ENCODE measurements at regions not wholly inside any gene's neighbourhood (a gene's known extent, or its start where the extent isn't known, plus 50 kb on each side); places are given as distances from the start of the nearest gene placed in this dataset.
"Not testable (repeated sequence)": the region's sequence is repeated elsewhere in the genome, so short reads cannot be mapped to it uniquely, and the experiment has no call there.

DNA sequence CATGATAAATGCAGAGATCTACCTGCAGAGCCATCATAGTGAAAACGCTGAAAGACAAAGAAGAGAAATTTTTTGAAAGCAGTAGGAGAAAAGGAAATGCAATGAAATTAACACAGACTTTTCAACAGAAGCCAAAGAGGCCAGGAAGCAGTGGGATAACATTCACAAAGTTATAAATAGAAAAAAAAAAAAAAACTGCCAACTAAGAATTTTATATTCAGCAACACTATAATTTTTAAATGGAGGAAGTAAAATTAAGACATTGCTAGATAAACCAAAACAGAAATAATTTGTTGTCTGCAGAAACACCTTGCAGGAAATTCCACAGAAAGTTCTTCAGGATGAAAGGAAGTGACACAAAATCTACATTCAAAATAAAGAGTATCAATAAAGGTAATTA is 591.5 kb upstream of the ID4 start:
- Histone ChIP-seq H4K20me1 (ENCODE audit: insufficient read depth) (no peaks in the 10 kb centered on the region), H3K27ac (ENCODE audit: low read depth in 2 of 2, low read length in 1 of 2) (no peak overlapping the region), H2AFZ (ENCODE audit: low read depth) (no peak overlapping the region), H3K9me2 (no peaks in the 10 kb centered on the region), H3K4me1 (ENCODE audit: control insufficient read depth in 1 of 2, insufficient read depth in 2 of 2, low read depth in 1 of 2, low read length in 1 of 2) (no peaks in the 10 kb centered on the region), H3K9me3 (no peaks in the 10 kb centered on the region), H3K9ac (no peak overlapping the region), H3K27me3 (ENCODE audit: insufficient read depth) (no peaks in the 10 kb centered on the region), H3F3A (replicated peaks; ENCODE audit: insufficient read depth) (no peaks in the 10 kb centered on the region), H3K4me2 (no peak overlapping the region), H3K36me3 (replicated peaks in 1 of 2; ENCODE audit: control insufficient read depth in 1 of 2, insufficient read depth in 2 of 2, low read length in 1 of 2) (no peaks in the 10 kb centered on the region), H3K4me3 (ENCODE audit: low read depth in 2 of 2, low read length in 1 of 2) (no peak overlapping the region), H3K79me2 (ENCODE audit: insufficient read depth) (no peaks in the 10 kb centered on the region)
- no peak for DNase-seq
- TF ChIP-seq NRF1 (IDR thresholded peaks at IDR 0.05; ENCODE audit: low read depth, low read length) (no peak), GABPA (IDR thresholded peaks at IDR 0.05; ENCODE audit: low read depth) (no peak), FOSL2 (IDR thresholded peaks at IDR 0.05; ENCODE audit: borderline replicate concordance, low read depth) (no peak), POLR2AphosphoS5 (IDR thresholded peaks at IDR 0.05; ENCODE audit: low read depth, low read length) (no peak), IRF3 (IDR thresholded peaks at IDR 0.05; ENCODE audit: low read depth, low read length) (no peak), NFIC (IDR thresholded peaks at IDR 0.05; ENCODE audit: borderline replicate concordance) (no peak), SIN3A (IDR thresholded peaks at IDR 0.05; ENCODE audit: borderline replicate concordance, low read depth, low read length) (no peak), REST (IDR thresholded peaks at IDR 0.05; ENCODE audit: low read depth, low read length) (no peak), RCOR1 (IDR thresholded peaks at IDR 0.05; ENCODE audit: low read length) (no peak), TCF12 (IDR thresholded peaks at IDR 0.05) (no peak), RXRA (IDR thresholded peaks at IDR 0.05; ENCODE audit: borderline replicate concordance, low read depth) (no peak), FOXM1 (IDR thresholded peaks at IDR 0.05; ENCODE audit: low read depth) (no peak), JUND (IDR thresholded peaks at IDR 0.05) (no peak), ELF1 (IDR thresholded peaks at IDR 0.05) (no peak)
- POLR2A ChIA-PET = no interaction called here
- 3% methylated on average over 1 of the region's 1 CpG for WGBS (ENCODE audit: low lambda C conversion rate)
- CTCF ChIA-PET = interaction anchor here (1.2 kb wide), 1 partner anchor 11 kb away, joined by 3 read pairs; no protein-coding TSS in a partner anchor

- H3F3A ChIP-seq (replicated peaks; ENCODE audit: insufficient read depth); DNase-seq; CTCF ChIA-PET; H3K9me2 ChIP-seq; H3K4me3 ChIP-seq (ENCODE audit: low read depth in 2 of 2, low read length in 1 of 2); H3K27ac ChIP-seq (ENCODE audit: low read depth in 2 of 2, low read length in 1 of 2); H3K4me1 ChIP-seq (ENCODE audit: control insufficient read depth in 1 of 2, insufficient read depth in 2 of 2, low read depth in 1 of 2, low read length in 1 of 2); H4K20me1 ChIP-seq (ENCODE audit: insufficient read depth); POLR2A ChIA-PET; H3K79me2 ChIP-seq (ENCODE audit: insufficient read depth); H3K4me2 ChIP-seq; H3K9me3 ChIP-seq; H3K36me3 ChIP-seq (replicated peaks in 1 of 2; ENCODE audit: control insufficient read depth in 1 of 2, insufficient read depth in 2 of 2, low read length in 1 of 2); H2AFZ ChIP-seq (ENCODE audit: low read depth); H3K9ac ChIP-seq; H3K27me3 ChIP-seq (ENCODE audit: insufficient read depth): not testable (repeated sequence)
- WGBS (ENCODE audit: low lambda C conversion rate) = 13% methylated on average over 7 of the region's 8 CpGs
Measured at GRCh38 chr6:19247181-19247580, 590.0 kb upstream of the ID4 start.

- H4K20me1 ChIP-seq (ENCODE audit: insufficient read depth); H3K27me3 ChIP-seq (ENCODE audit: insufficient read depth); H3K27ac ChIP-seq (ENCODE audit: low read depth in 2 of 2, low read length in 1 of 2); H3K9ac ChIP-seq; H3K79me2 ChIP-seq (ENCODE audit: insufficient read depth); H3K4me1 ChIP-seq (ENCODE audit: control insufficient read depth in 1 of 2, insufficient read depth in 2 of 2, low read depth in 1 of 2, low read length in 1 of 2); POLR2A ChIA-PET; H3K36me3 ChIP-seq (replicated peaks in 1 of 2; ENCODE audit: control insufficient read depth in 1 of 2, insufficient read depth in 2 of 2, low read length in 1 of 2); H3K4me2 ChIP-seq; H2AFZ ChIP-seq (ENCODE audit: low read depth); H3K9me3 ChIP-seq; CTCF ChIA-PET; DNase-seq; H3F3A ChIP-seq (replicated peaks; ENCODE audit: insufficient read depth); H3K9me2 ChIP-seq; H3K4me3 ChIP-seq (ENCODE audit: low read depth in 2 of 2, low read length in 1 of 2): not testable (repeated sequence)
- WGBS (ENCODE audit: low lambda C conversion rate) = 8% methylated on average over 2 of the region's 2 CpGs
Measured at GRCh38 chr6:19256123-19256522, 581.0 kb upstream of the ID4 start.
